HG03565 (cell line): ENCODE measurements at regions not wholly inside any gene's neighbourhood (a gene's known extent, or its start where the extent isn't known, plus 50 kb on each side); places are given as distances from the start of the nearest gene placed in this dataset.
"Not testable (repeated sequence)": the region's sequence is repeated elsewhere in the genome, so short reads cannot be mapped to it uniquely, and the experiment has no call there.

Experiments used
- ATAC-seq: cut with Tn5 transposase; IDR thresholded peaks from one replicate; pipeline ENCODE4 v1.9.1; 2021; ENCODE audit warnings: mild to moderate bottlenecking, moderate library complexity; ENCODE audit not compliant: unreplicated experiment

- no peak for ATAC-seq
These were observed 1875.9 kb upstream of the CDH9 start for GRCh38 chr5:28914297-28914696.

GRCh38 chr5:28903643-28904042 is 1865.3 kb upstream of the CDH9 start:
- ATAC-seq: no peak

GRCh38 chr5:28896949-28897348 is 1858.6 kb upstream of the CDH9 start:
- no peak for ATAC-seq

- ATAC-seq: no peak
These were observed 1842.5 kb upstream of the CDH9 start for GRCh38 chr5:28880936-28881335.

- ATAC-seq: no peak
These were observed 1838.7 kb upstream of the CDH9 start for GRCh38 chr5:28877050-28877449.

- ATAC-seq: no peak
These were observed 1825.6 kb upstream of the CDH9 start for GRCh38 chr5:28864006-28864405.

GRCh38 chr5:28862860-28863196 is 1824.4 kb upstream of the CDH9 start:
- ATAC-seq: no peak

- ATAC-seq: no peak
These were observed 1823.9 kb upstream of the CDH9 start for GRCh38 chr5:28862137-28862859.

- no peak for ATAC-seq
These were observed 1817.2 kb upstream of the CDH9 start for GRCh38 chr5:28855626-28856025.

- no peak for ATAC-seq
These were observed 1812.0 kb upstream of the CDH9 start for GRCh38 chr5:28850320-28850921.

- no peak for ATAC-seq
These were observed 1792.7 kb upstream of the CDH9 start for GRCh38 chr5:28831042-28831441.

- ATAC-seq: no peak
These were observed 1784.8 kb upstream of the CDH9 start for GRCh38 chr5:28823231-28823630.

- ATAC-seq: no peak
These were observed 1783.7 kb upstream of the CDH9 start for GRCh38 chr5:28822071-28822470.

GRCh38 chr5:28810751-28811136 is 1772.4 kb upstream of the CDH9 start:
- ATAC-seq: no peak

GRCh38 chr5:28809811-28810750 is 1771.7 kb upstream of the CDH9 start:
- no peak for ATAC-seq

GRCh38 chr5:28808967-28809810 is 1770.8 kb upstream of the CDH9 start:
- no peak for ATAC-seq

GRCh38 chr5:28807195-28807729 is 1768.9 kb upstream of the CDH9 start:
- ATAC-seq: no peak

- ATAC-seq: not testable (repeated sequence)
These were observed 1760.6 kb upstream of the CDH9 start for GRCh38 chr5:28799035-28799434.

- no peak for ATAC-seq
These were observed 1750.6 kb upstream of the CDH9 start for GRCh38 chr5:28788954-28789353.

GRCh38 chr5:28780083-28780692 is 1741.8 kb upstream of the CDH9 start:
- no peak for ATAC-seq
